HK-2 (cell line): ENCODE measurements at regions not wholly inside any gene's neighbourhood (a gene's known extent, or its start where the extent isn't known, plus 50 kb on each side); places are given as distances from the start of the nearest gene placed in this dataset.

Experiments used
- DNase-seq: peaks from one replicate; pipeline ENCODE4 v3.0.0-alpha.2; 2018; ENCODE audit not compliant: unreplicated experiment

- DNase-seq: no peak
Observed at GRCh38 chr21:35373998-35374397, 324.9 kb upstream of the RUNX1 start.

- no peak for DNase-seq
Observed at GRCh38 chr21:35372201-35372600, 323.1 kb upstream of the RUNX1 start.

GRCh38 chr21:35370671-35371070 is 321.6 kb upstream of the RUNX1 start:
- no peak for DNase-seq

GRCh38 chr21:35370071-35370470 is 321.0 kb upstream of the RUNX1 start:
- DNase-seq: no peak

GRCh38 chr21:35368326-35368725 is 319.2 kb upstream of the RUNX1 start:
- no peak for DNase-seq

- DNase-seq: no peak
Observed at GRCh38 chr21:35367553-35367952, 318.5 kb upstream of the RUNX1 start.

- DNase-seq: no peak
Observed at GRCh38 chr21:35366394-35367080, 317.4 kb upstream of the RUNX1 start.

- DNase-seq: no peak
Observed at GRCh38 chr21:35363458-35363857, 314.4 kb upstream of the RUNX1 start.

- DNase-seq: no peak
Observed at GRCh38 chr21:35361988-35362387, 312.9 kb upstream of the RUNX1 start.

GRCh38 chr21:35360870-35361570 is 311.9 kb upstream of the RUNX1 start:
- no peak for DNase-seq

GRCh38 chr21:35359076-35359475 is 310.0 kb upstream of the RUNX1 start:
- no peak for DNase-seq

GRCh38 chr21:35358008-35358407 is 308.9 kb upstream of the RUNX1 start:
- DNase-seq: no peak

GRCh38 chr21:35357041-35357780 is 308.1 kb upstream of the RUNX1 start:
- DNase-seq: no peak

- no peak for DNase-seq
Observed at GRCh38 chr21:35354078-35354477, 305.0 kb upstream of the RUNX1 start.

GRCh38 chr21:35352793-35353192 is 303.7 kb upstream of the RUNX1 start:
- no peak for DNase-seq

- no peak for DNase-seq
Observed at GRCh38 chr21:35352066-35352770, 303.1 kb upstream of the RUNX1 start.

- DNase-seq: no peak
Observed at GRCh38 chr21:35351434-35351833, 302.3 kb upstream of the RUNX1 start.

- no peak for DNase-seq
Observed at GRCh38 chr21:35350965-35351364, 301.9 kb upstream of the RUNX1 start.

- DNase-seq: no peak
Observed at GRCh38 chr21:35349376-35350080, 300.4 kb upstream of the RUNX1 start.

- DNase-seq: no peak
Observed at GRCh38 chr21:35348686-35349085, 299.6 kb upstream of the RUNX1 start.

GRCh38 chr21:35346697-35347096 is 297.6 kb upstream of the RUNX1 start:
- no peak for DNase-seq

- no peak for DNase-seq
Observed at GRCh38 chr21:35345954-35346353, 296.9 kb upstream of the RUNX1 start.
